Lower lobe of right lung (tissue), 2 donors: ENCODE measurements at regions not wholly inside any gene's neighbourhood (a gene's known extent, or its start where the extent isn't known, plus 50 kb on each side); places are given as distances from the start of the nearest gene placed in this dataset.

ENCODE experiments used
- ATAC-seq, 2 donors: fragments of 200-7000 bp; cut with Tn5 transposase; one replicate each; pipeline ENCODE4 v1.9.1; 2020 to 2022; ENCODE audit warnings: mild to moderate bottlenecking in 2 of 2, moderate library complexity in 2 of 2
- DNase-seq: peaks from one replicate; pipeline ENCODE4 v3.0.0-alpha.2; 2020
- H3K27ac ChIP-seq: fragments of 200-600 bp; one replicate; pipeline ENCODE4 v1.8.0; 2022
- H3K27me3 ChIP-seq: fragments of 200-600 bp; one replicate; pipeline ENCODE4 v1.8.0; 2022; ENCODE audit warnings: low read depth
- H3K36me3 ChIP-seq: fragments of 200-600 bp; one replicate; pipeline ENCODE4 v1.8.0; 2022; ENCODE audit warnings: mild to moderate bottlenecking
- H3K4me1 ChIP-seq: fragments of 200-600 bp; one replicate; pipeline ENCODE4 v1.8.0; 2022
- H3K4me3 ChIP-seq: fragments of 200-600 bp; one replicate; pipeline ENCODE4 v1.8.0; 2022; ENCODE audit warnings: mild to moderate bottlenecking
- H3K9me3 ChIP-seq: fragments of 200-600 bp; one replicate; pipeline ENCODE4 v1.8.0; 2022
- intact Hi-C: fragments of 100-400 bp; cut with DNase I; formaldehyde crosslinking; loops from one replicate; pipeline ENCODE4 v1.11.0; 2022
- TF ChIP-seq, protein P1 (sequence below): fragments of 200-600 bp; IDR thresholded peaks from one replicate; pipeline ENCODE4 v1.8.0; 2022; ENCODE audit warnings: antibody characterized with exemption, mild to moderate bottlenecking
- donor health status: DM: no; HTN: yes; CAD: no; lungs with severe emphysema.

DNA sequence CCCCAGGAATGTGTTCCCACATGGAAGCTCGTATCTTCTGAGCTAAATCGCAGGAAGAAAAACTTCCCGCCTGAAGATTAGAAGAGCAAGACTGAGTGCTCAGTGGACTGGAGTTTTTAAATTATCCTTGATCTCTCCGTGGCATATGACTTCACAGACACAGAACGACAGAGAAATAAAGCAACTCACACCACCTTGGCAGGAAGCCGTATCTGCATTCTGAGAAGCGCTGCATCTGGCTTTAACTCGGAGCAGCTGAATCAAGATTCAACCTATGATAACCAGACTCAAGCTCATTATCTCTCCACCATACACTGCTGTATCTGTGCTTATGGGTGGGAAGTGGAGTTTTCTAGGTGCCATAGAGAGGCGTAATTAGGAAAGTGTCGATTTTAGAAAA lies 1482.7 kb downstream of the AACS start:
- H3K4me1 ChIP-seq, result no peaks in the 10 kb centered on the region
- no peaks in the 10 kb centered on the region for H3K36me3 ChIP-seq
- no peaks in the 10 kb centered on the region for H3K9me3 ChIP-seq
- intact Hi-C loops, result no loop called here
- ATAC-seq (no peak), DNase-seq (no peak)
- no peaks in the 10 kb centered on the region for H3K27me3 ChIP-seq
- H3K4me3 ChIP-seq, result no peak overlapping the region
- no peak overlapping the region for H3K27ac ChIP-seq
- TF ChIP-seq, protein P1, sequence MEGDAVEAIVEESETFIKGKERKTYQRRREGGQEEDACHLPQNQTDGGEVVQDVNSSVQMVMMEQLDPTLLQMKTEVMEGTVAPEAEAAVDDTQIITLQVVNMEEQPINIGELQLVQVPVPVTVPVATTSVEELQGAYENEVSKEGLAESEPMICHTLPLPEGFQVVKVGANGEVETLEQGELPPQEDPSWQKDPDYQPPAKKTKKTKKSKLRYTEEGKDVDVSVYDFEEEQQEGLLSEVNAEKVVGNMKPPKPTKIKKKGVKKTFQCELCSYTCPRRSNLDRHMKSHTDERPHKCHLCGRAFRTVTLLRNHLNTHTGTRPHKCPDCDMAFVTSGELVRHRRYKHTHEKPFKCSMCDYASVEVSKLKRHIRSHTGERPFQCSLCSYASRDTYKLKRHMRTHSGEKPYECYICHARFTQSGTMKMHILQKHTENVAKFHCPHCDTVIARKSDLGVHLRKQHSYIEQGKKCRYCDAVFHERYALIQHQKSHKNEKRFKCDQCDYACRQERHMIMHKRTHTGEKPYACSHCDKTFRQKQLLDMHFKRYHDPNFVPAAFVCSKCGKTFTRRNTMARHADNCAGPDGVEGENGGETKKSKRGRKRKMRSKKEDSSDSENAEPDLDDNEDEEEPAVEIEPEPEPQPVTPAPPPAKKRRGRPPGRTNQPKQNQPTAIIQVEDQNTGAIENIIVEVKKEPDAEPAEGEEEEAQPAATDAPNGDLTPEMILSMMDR, result no peak

DNA sequence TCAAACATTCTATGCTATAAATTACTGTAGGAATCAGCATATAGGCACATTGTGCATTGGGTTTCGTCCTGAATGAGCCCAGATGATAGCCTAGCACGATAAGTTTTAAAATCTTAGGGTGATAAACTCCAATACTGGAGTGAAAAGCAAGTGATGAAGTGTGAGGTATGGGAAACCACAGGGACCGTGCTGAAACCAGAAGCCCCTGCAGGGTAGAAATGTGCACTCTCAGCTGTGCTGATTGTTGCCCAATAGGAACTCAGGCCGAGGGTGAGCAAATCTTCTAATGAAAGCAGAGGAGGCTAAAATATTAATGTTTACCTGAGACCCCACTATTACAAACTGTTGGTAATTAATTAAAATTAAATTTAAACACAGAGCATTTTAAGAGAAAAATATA lies 1486.6 kb downstream of the AACS start:
- no peaks in the 10 kb centered on the region for H3K9me3 ChIP-seq
- intact Hi-C loops, result no loop called here
- no peak overlapping the region for H3K27ac ChIP-seq
- H3K36me3 ChIP-seq, result no peaks in the 10 kb centered on the region
- H3K27me3 ChIP-seq, result no peaks in the 10 kb centered on the region
- H3K4me3 ChIP-seq, result no peak overlapping the region
- no peaks in the 10 kb centered on the region for H3K4me1 ChIP-seq
- TF ChIP-seq, protein P1, result no peak
- DNase-seq (no peak), ATAC-seq (no peak)

DNA sequence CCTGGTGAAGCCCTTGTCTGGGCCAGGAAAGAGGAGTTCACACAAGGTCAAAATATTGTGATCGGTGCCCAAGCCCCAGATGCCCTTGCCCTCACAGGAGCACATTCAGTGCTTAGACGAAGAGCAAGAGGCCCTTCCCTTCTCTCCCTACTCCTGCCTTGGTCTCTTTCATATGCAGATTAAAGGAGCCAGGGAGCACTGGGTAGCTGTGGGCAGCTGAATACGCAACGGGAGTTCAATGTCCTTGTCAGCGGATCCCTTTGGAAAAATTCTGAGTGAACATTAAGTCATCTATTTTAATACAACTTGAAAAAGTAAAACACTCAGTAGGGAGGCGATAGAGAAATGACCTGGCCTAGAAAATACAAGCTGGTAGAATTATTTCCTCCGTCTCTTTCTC lies 1489.4 kb downstream of the AACS start:
- H3K27me3 ChIP-seq, result no peaks in the 10 kb centered on the region
- no peak overlapping the region for H3K4me3 ChIP-seq
- H3K4me1 ChIP-seq, result no peaks in the 10 kb centered on the region
- H3K36me3 ChIP-seq, result no peaks in the 10 kb centered on the region
- TF ChIP-seq, protein P1, result no peak
- DNase-seq (no peak), ATAC-seq (no peak)
- no peak overlapping the region for H3K27ac ChIP-seq
- intact Hi-C loops, result no loop called here
- no peaks in the 10 kb centered on the region for H3K9me3 ChIP-seq

GRCh38 chr12:126557659-126558058 lies 1492.4 kb downstream of the AACS start:
- Histone ChIP-seq H3K36me3 (no peaks in the 10 kb centered on the region), H3K4me3 (no peak overlapping the region), H3K4me1 (no peaks in the 10 kb centered on the region), H3K9me3 (no peaks in the 10 kb centered on the region), H3K27ac (no peak overlapping the region), H3K27me3 (no peaks in the 10 kb centered on the region)
- TF ChIP-seq, protein P1, result no peak
- no peak for DNase-seq
- no peak for ATAC-seq
- intact Hi-C loops, result no loop called here

- H3K36me3 ChIP-seq, result no peaks in the 10 kb centered on the region
- TF ChIP-seq, protein P1, result no peak
These were observed 1493.0 kb downstream of the AACS start for GRCh38 chr12:126558219-126558618.

GRCh38 chr12:126558810-126559209 lies 1493.6 kb downstream of the AACS start:
- Histone ChIP-seq H3K4me1 (no peaks in the 10 kb centered on the region), H3K27ac (no peak overlapping the region), H3K27me3 (no peaks in the 10 kb centered on the region), H3K4me3 (no peak overlapping the region), H3K9me3 (no peaks in the 10 kb centered on the region), H3K36me3 (no peaks in the 10 kb centered on the region)
- DNase-seq, result no peak
- TF ChIP-seq, protein P1, result no peak
- intact Hi-C loops, result no loop called here
- ATAC-seq, result no peak

More at GRCh38 chr12:126558219-126558618, 1493.0 kb downstream of the AACS start:
- Histone ChIP-seq H3K9me3 (no peaks in the 10 kb centered on the region), H3K4me3 (no peak overlapping the region), H3K27ac (no peak overlapping the region), H3K27me3 (no peaks in the 10 kb centered on the region), H3K4me1 (no peaks in the 10 kb centered on the region)
- no peak for ATAC-seq
- no peak for DNase-seq
- intact Hi-C loops, result no loop called here
